Gastroesophageal sphincter (tissue), 3 donors: ENCODE measurements at regions not wholly inside any gene's neighbourhood (a gene's known extent, or its start where the extent isn't known, plus 50 kb on each side); places are given as distances from the start of the nearest gene placed in this dataset.

Experiments used
- CTCF ChIP-seq, 4 experiments: fragments of 200-600 bp in 2 of 4; fragments of 450-650 bp in 2 of 4; sonication (generic) in 1 of 4; IDR thresholded peaks; one replicate each; pipeline ENCODE4 v1.5.1; 2017 to 2019; ENCODE audit warnings: antibody characterized with exemption in 4 of 4, mild to moderate bottlenecking in 2 of 4, moderate library complexity in 2 of 4
- EP300 ChIP-seq: sonication (generic); formaldehyde crosslinking; IDR thresholded peaks from one replicate; pipeline ENCODE4 v1.6.1; 2017; ENCODE audit warnings: antibody characterized with exemption, mild to moderate bottlenecking
- POLR2A ChIP-seq, 2 donors: fragments of 450-650 bp; IDR thresholded peaks; one replicate each; pipeline ENCODE4 v1.6.1; 2017; ENCODE audit warnings: antibody characterized with exemption in 2 of 2, mild to moderate bottlenecking in 2 of 2, moderate library complexity in 1 of 2
- POLR2AphosphoS5 ChIP-seq: sonication (generic); formaldehyde crosslinking; IDR thresholded peaks from one replicate; pipeline ENCODE4 v1.6.1; 2017; ENCODE audit warnings: antibody characterized with exemption

- TF ChIP-seq POLR2A (IDR thresholded peaks at IDR 0.05) = no peak
- no peak for TF ChIP-seq CTCF (IDR thresholded peaks at IDR 0.05)
- no peak for TF ChIP-seq EP300
- peak; percentile 76 for TF ChIP-seq POLR2AphosphoS5
Measured at GRCh38 chr16:64440421-64440831, 681.4 kb downstream of the CDH11 start.
